GM13977 (cell line): ENCODE measurements at regions not wholly inside any gene's neighbourhood (a gene's known extent, or its start where the extent isn't known, plus 50 kb on each side); places are given as distances from the start of the nearest gene placed in this dataset.

Source experiments
- DNase-seq: peaks from one replicate; pipeline ENCODE4 v3.0.0; 2012; ENCODE audit warnings: low spot score
- CTCF ChIP-seq: IDR thresholded peaks from 2 replicates; pipeline ENCODE4 v1.5.1; 2012; ENCODE audit warnings: mild to moderate bottlenecking, control low read depth; ENCODE audit not compliant: insufficient read depth; ENCODE audit errors: extremely low read depth, missing control alignments
- in situ Hi-C: fragments of 300-500 bp; cut with MboI; formaldehyde crosslinking; loops from one replicate; pipeline ENCODE4 v1.12.0; 2022; ENCODE audit warnings: low sequenced_read_pairs, low pct_unique_long_range_greater_than_20kb, mixed read lengths, inconsistent platforms; ENCODE audit not compliant: unreplicated experiment

GRCh38 chr5:158532739-158533138 lies 567.0 kb downstream of the EBF1 start:
- in situ Hi-C loops: no loop called here
- DNase-seq: no peak
- no peak for TF ChIP-seq CTCF

- no peak for DNase-seq
- in situ Hi-C loops: no loop called here
Observed at GRCh38 chr5:158531860-158532259, 567.9 kb downstream of the EBF1 start.

GRCh38 chr5:158530115-158530514 lies 569.6 kb downstream of the EBF1 start:
- TF ChIP-seq CTCF: no peak
- no peak for DNase-seq
- in situ Hi-C loops: no loop called here

More at GRCh38 chr5:158531860-158532259, 567.9 kb downstream of the EBF1 start:
- TF ChIP-seq CTCF: no peak

GRCh38 chr5:158529454-158529853 lies 570.3 kb downstream of the EBF1 start:
- no peak for DNase-seq
- in situ Hi-C loops: no loop called here
- TF ChIP-seq CTCF: no peak

- no peak for DNase-seq
- in situ Hi-C loops: no loop called here
- no peak for TF ChIP-seq CTCF
Observed at GRCh38 chr5:158525663-158526062, 574.1 kb downstream of the EBF1 start.

- TF ChIP-seq CTCF: no peak
- no peak for DNase-seq
Observed at GRCh38 chr5:158524070-158524469, 575.6 kb downstream of the EBF1 start.

GRCh38 chr5:158522776-158523175 lies 576.9 kb downstream of the EBF1 start:
- in situ Hi-C loops: no loop called here
- DNase-seq: no peak
- no peak for TF ChIP-seq CTCF

More at GRCh38 chr5:158524070-158524469, 575.6 kb downstream of the EBF1 start:
- in situ Hi-C loops: no loop called here
